NCI-H510A treated with DMSO at 0.1 percent for 48 hours (cell line): ENCODE measurements at regions not wholly inside any gene's neighbourhood (a gene's known extent, or its start where the extent isn't known, plus 50 kb on each side); places are given as distances from the start of the nearest gene placed in this dataset.

ENCODE experiments used
- DNase-seq: peaks from one replicate; lab custom pipeline; 2025; lab: John Stamatoyannopoulos, UW

GRCh38 chr20:6886065-6886729, 118.7 kb downstream of the BMP2 start:
- DNase-seq: peak; percentile 84

- DNase-seq: no peak
These were observed 120.5 kb downstream of the BMP2 start for GRCh38 chr20:6887966-6888365.

DNA sequence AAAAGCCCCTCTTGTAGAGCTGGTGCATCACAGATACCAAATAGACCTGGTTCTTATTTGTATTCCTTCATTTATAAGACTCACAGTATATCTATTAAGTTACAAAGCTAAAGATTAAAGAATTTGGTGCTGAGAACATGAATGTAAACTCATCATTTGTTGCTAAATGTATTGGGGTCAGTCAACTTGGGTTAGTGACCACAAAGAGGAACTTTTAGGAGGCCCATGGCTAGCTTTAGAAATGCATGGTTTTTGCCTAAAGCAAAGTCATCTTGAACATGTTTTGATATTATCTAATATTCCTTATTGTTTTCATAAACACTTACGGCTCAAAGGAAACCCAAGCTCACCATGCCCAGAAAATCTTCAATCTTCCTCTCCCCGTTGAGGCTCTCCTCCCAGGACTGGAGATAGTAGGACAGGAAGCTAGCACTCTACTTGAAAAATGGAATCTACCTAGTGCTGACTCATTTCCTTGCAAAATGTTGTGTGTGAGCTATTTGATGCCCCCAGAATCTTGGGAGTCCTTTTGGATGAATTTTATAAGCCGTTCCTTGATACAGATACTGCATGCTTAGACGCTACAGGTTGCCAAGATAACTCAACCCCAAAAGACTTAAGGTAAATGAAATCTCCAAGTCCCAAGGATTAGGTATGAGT, 121.4 kb downstream of the BMP2 start:
- DNase-seq: no peak

GRCh38 chr20:6892724-6893123, 125.2 kb downstream of the BMP2 start:
- DNase-seq: no peak

DNA sequence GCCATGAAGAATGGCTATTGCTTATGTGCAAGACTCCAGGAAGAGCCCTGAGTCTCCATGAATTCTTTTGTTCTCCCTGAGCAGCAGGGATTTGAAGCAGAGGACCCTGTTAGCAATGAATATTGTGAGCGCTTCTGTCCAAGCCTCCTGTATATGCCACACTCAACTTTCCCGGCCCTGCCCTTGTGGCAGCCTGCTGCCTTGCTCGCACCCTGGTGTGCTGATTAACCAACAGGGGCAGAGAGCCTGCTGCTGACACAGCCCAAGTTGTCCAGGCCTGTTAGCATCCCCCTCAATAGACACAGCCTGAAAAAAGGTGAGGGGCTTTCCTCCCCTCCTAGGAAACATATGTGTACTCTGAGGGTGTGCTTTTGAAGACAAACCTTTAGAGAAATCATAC, 131.4 kb downstream of the BMP2 start:
- no peak for DNase-seq

DNA sequence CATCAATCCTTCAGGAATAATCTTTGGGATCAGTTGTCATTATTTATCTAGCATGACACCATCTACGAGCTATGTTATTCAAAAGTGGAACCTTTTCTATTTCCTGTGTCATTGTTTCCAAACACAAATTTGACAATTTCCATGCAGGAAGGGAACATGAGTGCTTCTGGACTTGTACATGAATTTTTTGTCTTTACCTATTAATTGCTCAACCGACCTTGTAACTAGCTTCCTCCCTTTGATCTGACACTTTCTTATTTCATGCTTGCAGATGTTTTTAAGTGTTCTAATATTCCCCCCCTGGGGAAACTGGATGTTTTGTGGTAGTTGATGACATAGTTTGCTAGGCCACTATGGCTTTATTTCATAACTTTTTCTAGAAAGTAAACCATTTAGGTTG, 139.4 kb downstream of the BMP2 start:
- DNase-seq: no peak

- no peak for DNase-seq
These were observed 141.2 kb downstream of the BMP2 start for GRCh38 chr20:6908673-6909072.

DNA sequence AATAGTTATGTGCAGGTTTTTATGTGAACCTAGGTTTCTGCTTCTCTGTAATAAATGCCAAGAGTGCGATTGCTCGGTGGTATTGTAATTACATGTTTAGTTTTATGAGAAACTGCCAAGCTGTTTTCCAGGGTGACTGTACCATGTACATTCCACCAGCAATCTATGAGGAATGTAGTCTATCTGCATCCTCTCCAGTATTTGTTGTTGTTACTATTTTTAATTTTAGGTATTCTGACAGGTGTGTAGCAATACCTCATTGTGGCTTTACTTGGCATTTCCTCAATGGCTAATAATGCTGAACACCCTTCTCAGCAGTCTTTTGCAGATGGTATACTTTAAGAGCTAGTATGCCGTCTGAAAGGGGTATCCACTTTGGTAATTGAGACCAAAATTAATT, 142.1 kb downstream of the BMP2 start:
- no peak for DNase-seq

DNA sequence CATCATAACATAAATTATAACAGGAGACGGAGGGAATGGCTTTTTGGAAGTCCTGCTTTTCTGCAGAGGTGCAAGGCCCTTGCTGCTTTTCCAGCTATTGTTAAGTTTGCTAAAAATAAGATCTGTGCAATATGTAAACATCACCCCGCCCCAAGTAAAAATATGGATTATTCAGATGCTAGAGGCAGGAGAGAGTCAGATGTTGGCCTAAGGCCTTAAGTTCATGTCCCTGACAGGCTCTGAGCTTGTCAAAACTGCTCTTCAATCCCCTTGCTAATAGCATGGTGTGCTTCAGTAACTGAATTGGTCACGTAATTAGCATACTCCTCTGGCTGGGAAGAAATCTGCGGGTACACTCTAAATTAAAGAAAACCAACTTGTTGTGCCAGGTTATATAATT, 147.5 kb downstream of the BMP2 start:
- no peak for DNase-seq

DNA sequence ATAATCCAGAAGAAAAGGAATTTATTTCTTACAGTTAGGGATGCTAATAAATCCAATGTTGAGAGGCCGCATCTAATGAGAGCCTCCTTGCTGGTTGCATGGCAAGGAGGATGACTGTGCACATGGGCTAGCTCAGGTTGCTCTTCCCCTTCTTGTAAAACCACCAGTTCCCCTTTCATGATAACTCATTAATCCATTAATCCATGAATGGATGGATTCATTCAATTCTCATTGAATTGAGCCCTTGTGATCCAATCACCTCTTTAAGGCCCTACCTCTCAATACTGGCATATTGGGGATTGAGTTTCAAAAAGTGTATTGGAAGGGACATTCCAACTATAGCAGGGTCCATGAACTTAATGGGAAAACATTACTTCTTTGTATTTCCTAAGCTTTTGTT, 149.5 kb downstream of the BMP2 start:
- DNase-seq: no peak

- no peak for DNase-seq
These were observed 152.4 kb downstream of the BMP2 start for GRCh38 chr20:6919792-6920468.

DNA sequence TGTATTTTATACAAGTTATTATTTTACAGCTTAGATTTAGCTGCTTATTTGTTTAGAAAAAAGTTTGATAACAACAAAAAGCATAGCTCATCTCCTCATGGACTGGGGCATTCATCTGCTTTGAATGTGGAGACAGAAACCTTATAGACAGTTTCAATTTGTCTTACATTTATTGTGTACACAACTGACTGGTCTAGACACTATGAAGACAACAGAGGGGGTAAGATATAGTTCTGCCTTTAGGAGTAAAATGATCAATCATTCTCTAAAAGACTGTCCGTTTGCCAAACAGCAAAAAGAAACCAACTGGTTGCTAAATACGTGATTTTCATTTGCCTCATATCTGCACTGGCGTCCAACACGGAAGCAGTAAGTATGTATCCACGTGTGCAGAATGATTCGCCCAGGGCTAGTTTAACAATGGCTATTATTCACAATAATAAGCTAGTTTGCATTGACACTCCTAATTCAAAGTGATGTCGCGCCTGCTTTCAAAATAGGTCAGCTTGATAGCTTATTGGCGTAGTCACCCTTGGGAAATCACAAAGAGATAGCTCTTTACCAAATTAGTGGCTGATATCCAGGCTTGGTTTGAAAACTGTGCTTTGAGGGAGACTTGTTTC, 153.6 kb downstream of the BMP2 start:
- DNase-seq: peak; percentile 17

- DNase-seq: peak; percentile 45
These were observed 154.4 kb downstream of the BMP2 start for GRCh38 chr20:6921717-6922386.

DNA sequence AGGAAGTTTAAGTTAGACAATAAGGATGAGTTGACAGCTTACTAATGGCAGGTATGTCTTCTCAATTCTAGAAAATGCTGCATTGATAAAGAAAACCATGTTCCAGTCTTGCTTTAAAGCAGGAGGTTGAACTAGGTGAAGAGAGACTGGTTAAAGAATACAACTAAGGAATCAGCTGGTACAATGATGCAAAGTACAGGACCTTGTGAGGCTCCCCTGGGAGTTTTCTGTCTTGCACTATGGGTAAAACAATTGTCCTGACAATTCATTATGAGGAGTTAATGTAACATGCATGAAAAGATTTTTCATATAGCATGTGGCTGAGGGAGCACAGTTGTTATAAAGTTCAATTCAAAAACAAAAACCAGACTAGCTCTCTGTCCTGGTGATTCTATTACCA, 157.2 kb downstream of the BMP2 start:
- DNase-seq: no peak

GRCh38 chr20:6925744-6926278, 158.3 kb downstream of the BMP2 start:
- no peak for DNase-seq

- no peak for DNase-seq
These were observed 172.6 kb downstream of the BMP2 start for GRCh38 chr20:6940048-6940447.

GRCh38 chr20:6940876-6941275, 173.4 kb downstream of the BMP2 start:
- no peak for DNase-seq

- DNase-seq: no peak
These were observed 174.1 kb downstream of the BMP2 start for GRCh38 chr20:6941571-6941970.

DNA sequence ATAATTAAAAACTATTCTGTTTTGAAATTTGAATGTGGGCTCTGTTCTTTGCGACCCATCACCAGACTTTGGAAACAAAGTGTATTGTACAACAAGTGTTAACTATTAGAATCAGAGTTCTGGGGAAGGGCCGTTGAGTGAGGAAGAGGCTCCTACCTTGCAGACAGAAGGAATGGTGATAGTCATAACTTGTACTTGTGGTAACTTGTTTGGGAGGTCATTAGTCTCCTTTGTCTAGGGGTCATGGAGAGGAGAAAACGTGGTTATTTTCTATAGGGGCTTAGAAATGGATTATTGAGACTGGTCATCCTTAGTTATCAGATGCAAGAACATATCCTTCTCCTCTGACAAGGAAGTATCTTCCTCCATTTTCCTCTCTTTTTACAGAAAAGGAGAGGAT, 174.8 kb downstream of the BMP2 start:
- DNase-seq: no peak

GRCh38 chr20:6944292-6944691, 176.8 kb downstream of the BMP2 start:
- DNase-seq: no peak

GRCh38 chr20:6953611-6954010, 186.1 kb downstream of the BMP2 start:
- DNase-seq: no peak

GRCh38 chr20:6954219-6954618, 186.7 kb downstream of the BMP2 start:
- DNase-seq: no peak
